ENCODE measurements at regions not wholly inside any gene's neighbourhood (a gene's known extent, or its start where the extent isn't known, plus 50 kb on each side); places are given as distances from the start of the nearest gene placed in this dataset.

DNA sequence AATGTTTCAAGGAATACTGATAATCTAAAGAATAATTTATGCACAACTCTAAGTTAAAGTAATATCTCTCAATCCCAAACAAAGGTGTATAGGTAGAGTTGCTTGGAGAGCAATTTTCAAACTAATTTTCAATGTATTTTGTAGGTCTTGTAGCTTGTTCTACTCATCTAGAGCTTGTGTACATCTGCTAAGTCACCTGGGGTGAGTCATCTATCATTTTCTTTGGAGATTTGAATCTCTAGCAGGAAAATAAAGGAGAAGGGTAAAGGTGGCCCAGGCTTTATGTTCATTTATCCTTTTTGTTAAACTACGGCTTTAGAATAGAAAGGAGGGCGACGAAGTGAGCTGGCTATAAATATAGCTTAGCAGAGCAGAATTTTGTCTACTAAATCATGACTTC lies 76.8 kb upstream of the THUMPD2 start:
- Mint-ChIP-seq H3K4me1 (ENCODE audit: low read depth) (no peaks in the 10 kb centered on the region), H3K36me3 (no peaks in the 10 kb centered on the region), H3K4me3 (no peak overlapping the region), H3K27me3 (peaks cover 8% of the 10 kb centered on the region), H3K9me3 (no peaks in the 10 kb centered on the region), H3K27ac (no peak overlapping the region)
- intact Hi-C loops (cut with micrococcal nuclease): no loop called here
- ChIA-PET POLR2A (no interaction called here), CTCF (interaction anchor here (1.1 kb wide), 1 partner anchor 18 kb away, joined by 4 read pairs; no protein-coding TSS in a partner anchor)
- DNase-seq: no peak

DNA sequence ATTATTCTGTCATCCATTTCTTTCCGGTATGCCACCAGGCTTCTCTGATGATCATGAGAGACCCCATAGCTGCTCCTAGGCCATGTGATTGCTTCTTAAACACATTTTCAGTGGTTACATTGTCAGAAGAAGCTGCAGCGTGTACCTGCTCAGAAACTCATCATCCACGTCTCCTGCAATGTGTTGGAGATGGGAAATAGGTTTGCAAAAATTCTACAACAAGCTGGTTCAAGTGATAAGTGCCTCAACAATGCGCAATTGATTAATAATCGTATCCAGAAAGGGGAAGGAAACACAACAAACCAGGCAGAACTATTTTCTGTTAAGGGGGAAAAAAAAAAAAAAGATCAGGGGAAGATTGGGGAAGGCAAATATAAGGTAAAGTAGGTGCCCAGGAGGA lies 75.7 kb upstream of the THUMPD2 start:
- Mint-ChIP-seq H3K36me3 (no peaks in the 10 kb centered on the region), H3K4me1 (ENCODE audit: low read depth) (no peaks in the 10 kb centered on the region), H3K4me3 (no peak overlapping the region), H3K27me3 (peaks cover 13% of the 10 kb centered on the region), H3K9me3 (no peaks in the 10 kb centered on the region), H3K27ac (no peak overlapping the region)
- intact Hi-C loops (cut with micrococcal nuclease): no loop called here
- CTCF ChIA-PET: interaction anchor here (1.1 kb wide), 1 partner anchor 17 kb away, joined by 4 read pairs; no protein-coding TSS in a partner anchor
- DNase-seq: no peak
- POLR2A ChIA-PET: no interaction called here

DNA sequence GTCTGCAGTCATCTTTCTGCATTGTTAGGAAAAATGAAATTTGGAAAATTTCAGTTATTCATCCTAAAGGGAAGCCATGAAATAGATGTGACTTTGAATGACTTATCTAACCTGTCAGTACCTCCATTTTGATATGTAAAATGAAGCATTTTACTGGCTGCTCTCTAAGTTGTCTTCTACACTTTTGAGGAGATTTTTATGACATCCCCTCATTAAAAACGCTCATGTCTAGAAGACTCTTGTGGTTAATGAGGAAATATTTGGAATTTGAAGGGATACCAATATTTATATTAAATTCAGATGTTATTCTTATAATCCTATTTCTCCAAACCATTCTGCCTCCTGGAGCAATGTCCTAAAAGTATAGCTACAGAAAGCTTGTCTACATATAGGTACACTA lies 73.8 kb upstream of the THUMPD2 start:
- ChIA-PET POLR2A (no interaction called here), CTCF (interaction anchor here (1.6 kb wide), 1 partner anchor 15 kb away, joined by 6 read pairs; no protein-coding TSS in a partner anchor)
- Mint-ChIP-seq H3K27ac (no peak overlapping the region), H3K9me3 (no peaks in the 10 kb centered on the region), H3K4me1 (ENCODE audit: low read depth) (no peaks in the 10 kb centered on the region), H3K27me3 (peaks cover 13% of the 10 kb centered on the region), H3K36me3 (no peaks in the 10 kb centered on the region), H3K4me3 (no peak overlapping the region)
- intact Hi-C loops (cut with micrococcal nuclease): no loop called here
- no peak for DNase-seq

DNA sequence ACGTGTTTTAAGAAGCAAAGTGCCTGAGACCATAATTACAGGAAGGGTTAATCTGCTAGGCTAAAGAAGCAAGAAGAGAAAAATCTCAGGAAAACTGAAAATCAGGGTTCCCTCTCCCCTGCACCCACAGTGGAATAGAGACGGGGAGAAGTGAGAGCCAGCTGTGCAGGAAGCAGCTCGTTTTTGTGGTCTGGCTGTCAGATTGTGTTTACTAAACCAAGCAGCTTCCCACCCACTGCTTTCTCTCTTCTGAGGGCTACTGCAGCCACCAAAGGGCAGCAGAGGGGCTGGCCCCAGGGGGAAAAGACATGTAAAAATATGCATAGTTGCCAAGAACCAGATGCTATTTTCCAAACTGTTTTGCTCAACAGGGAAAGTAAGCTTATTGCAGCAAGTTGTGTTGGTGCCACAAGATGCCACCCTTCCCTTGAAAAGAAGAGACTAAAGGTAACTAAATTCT lies 72.6 kb upstream of the THUMPD2 start:
- H3K4me1 Mint-ChIP-seq (ENCODE audit: low read depth): no peaks in the 10 kb centered on the region
- no peak for DNase-seq
- POLR2A ChIA-PET: no interaction called here
- H3K27me3 Mint-ChIP-seq: peaks cover 13% of the 10 kb centered on the region
- H3K4me3 Mint-ChIP-seq: no peak overlapping the region
- H3K36me3 Mint-ChIP-seq: no peaks in the 10 kb centered on the region
- CTCF ChIA-PET: interaction anchor here (1.6 kb wide), 1 partner anchor 14 kb away, joined by 6 read pairs; no protein-coding TSS in a partner anchor
- no peaks in the 10 kb centered on the region for H3K9me3 Mint-ChIP-seq
- intact Hi-C loops (cut with micrococcal nuclease): no loop called here
- H3K27ac Mint-ChIP-seq: no peak overlapping the region

DNA sequence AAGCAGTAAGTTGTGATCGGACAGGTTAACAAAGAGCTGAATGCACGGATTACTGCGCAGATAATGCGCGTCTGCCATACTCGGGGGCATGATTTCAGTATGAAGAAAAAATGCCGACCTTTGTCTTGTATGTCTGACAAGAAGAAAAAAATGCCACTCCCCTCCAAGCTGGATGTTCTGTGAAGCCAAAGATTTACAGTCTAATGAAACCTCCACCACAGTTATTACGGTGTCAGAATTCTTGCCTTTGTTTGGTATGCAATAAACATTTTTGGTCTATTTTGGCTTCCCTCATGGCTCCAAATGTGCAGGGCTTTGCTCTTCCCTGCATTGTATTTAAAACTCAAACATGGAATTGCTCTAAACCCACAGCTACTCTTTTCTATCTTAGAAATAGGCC lies 72.2 kb upstream of the THUMPD2 start:
- Mint-ChIP-seq H3K4me3 (no peak overlapping the region), H3K36me3 (no peaks in the 10 kb centered on the region), H3K27me3 (peaks cover 12% of the 10 kb centered on the region), H3K27ac (no peak overlapping the region), H3K4me1 (ENCODE audit: low read depth) (no peaks in the 10 kb centered on the region), H3K9me3 (no peaks in the 10 kb centered on the region)
- intact Hi-C loops (cut with micrococcal nuclease): no loop called here
- no peak for DNase-seq
- ChIA-PET POLR2A (no interaction called here), CTCF (interaction anchor here (1.6 kb wide), 1 partner anchor 14 kb away, joined by 6 read pairs; no protein-coding TSS in a partner anchor)

DNA sequence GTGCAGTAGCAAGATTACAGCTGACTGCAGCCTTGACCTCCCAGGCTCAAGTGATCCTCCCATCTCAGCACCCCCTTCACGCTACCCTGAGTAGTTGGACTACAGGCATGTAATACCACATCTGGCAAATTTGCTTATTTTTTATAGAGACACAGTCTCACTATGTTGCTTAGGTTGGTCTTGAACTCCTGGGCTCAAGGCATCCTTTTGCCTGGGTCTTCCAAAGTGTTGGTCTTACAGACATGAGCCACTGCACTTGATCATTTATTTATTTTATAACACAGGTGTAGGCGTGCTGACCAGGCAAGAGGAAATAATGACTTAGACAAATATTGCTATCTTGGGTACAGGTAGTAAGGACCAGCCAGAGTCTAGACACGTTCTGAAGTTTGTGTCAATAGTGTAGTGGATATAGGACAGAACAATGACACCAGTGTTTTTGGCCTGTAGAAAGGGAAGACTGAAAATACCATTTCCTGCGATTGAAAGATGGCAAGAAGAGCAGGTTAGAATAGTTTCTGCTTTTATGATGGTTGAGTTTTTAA lies 71.0 kb upstream of the THUMPD2 start:
- H3K27me3 Mint-ChIP-seq: peaks cover 17% of the 10 kb centered on the region
- CTCF ChIA-PET: no interaction called here
- H3K9me3 Mint-ChIP-seq: no peaks in the 10 kb centered on the region
- H3K4me1 Mint-ChIP-seq (ENCODE audit: low read depth): no peaks in the 10 kb centered on the region
- POLR2A ChIA-PET: no interaction called here
- H3K27ac Mint-ChIP-seq: no peak overlapping the region
- DNase-seq: no peak
- intact Hi-C loops (cut with micrococcal nuclease): no loop called here
- no peak overlapping the region for H3K4me3 Mint-ChIP-seq
- H3K36me3 Mint-ChIP-seq: no peaks in the 10 kb centered on the region

DNA sequence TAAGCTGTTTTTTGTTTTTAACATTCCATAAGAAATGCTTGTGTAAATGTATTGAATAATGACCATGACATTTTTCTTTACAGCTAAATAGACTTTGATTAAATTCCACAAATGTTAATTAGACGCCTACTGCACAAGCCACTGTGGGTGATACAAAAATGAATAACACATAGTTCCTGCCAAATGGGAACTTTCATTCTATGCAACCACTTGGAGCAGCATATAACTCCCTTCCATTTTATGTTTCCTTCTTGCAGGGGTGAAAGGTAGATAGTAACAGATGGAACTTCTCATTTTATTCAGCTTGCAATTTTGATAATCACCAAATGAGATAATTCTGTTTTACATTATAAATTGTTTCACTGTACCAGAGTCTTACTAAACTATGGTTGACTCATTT lies 70.0 kb upstream of the THUMPD2 start:
- H3K4me1 Mint-ChIP-seq (ENCODE audit: low read depth): no peaks in the 10 kb centered on the region
- POLR2A ChIA-PET: no interaction called here
- CTCF ChIA-PET: interaction anchor here (0.6 kb wide), 1 partner anchor 34 kb away, joined by 3 read pairs; no protein-coding TSS in a partner anchor

DNA sequence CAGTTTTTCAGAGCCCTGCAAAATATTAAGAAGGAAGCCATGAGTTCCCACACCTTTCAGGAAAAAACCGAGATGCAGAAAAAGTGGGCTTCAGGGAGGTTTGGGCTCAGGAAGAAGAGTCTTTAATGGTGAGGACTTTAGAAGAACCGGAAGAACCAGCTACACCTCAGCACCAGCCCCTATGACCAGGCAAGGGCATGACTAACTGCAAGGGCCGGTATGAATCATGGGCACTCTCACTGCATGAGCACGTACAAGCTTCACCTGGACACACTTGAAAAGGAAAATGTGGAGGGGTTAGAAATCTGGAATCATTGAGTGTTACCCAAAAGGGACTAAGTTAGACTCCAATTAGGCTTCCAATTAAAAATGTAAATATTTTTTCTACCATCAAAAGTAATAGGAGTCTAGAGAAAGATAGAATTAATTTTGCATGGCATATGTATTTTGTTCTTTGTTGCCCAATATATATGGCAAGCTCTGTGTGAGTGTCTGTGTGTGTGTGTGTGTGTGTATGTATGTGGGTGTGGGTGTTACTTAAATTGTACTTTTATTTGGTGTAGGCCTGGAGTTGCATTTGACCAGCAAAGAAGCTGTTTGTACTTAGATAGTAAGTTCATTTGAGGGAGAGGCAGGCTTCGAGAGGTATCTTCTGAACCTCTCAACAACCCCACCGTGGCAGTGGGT lies 66.5 kb upstream of the THUMPD2 start:
- no peaks in the 10 kb centered on the region for H3K4me1 Mint-ChIP-seq (ENCODE audit: low read depth)
- no peak overlapping the region for H3K27ac Mint-ChIP-seq
- CTCF ChIA-PET: interaction anchor here (0.6 to 1.7 kb wide), 2 partner anchors 8 to 435 kb away, joined by 3 to 7 read pairs; no protein-coding TSS in a partner anchor

More for the DNA sequence above, 70.0 kb upstream of the THUMPD2 start:
- Mint-ChIP-seq H3K27me3 (peaks cover 20% of the 10 kb centered on the region), H3K4me3 (no peak overlapping the region), H3K27ac (no peak overlapping the region), H3K9me3 (no peaks in the 10 kb centered on the region), H3K36me3 (no peaks in the 10 kb centered on the region)
- DNase-seq: no peak
- intact Hi-C loops (cut with micrococcal nuclease): no loop called here

DNA sequence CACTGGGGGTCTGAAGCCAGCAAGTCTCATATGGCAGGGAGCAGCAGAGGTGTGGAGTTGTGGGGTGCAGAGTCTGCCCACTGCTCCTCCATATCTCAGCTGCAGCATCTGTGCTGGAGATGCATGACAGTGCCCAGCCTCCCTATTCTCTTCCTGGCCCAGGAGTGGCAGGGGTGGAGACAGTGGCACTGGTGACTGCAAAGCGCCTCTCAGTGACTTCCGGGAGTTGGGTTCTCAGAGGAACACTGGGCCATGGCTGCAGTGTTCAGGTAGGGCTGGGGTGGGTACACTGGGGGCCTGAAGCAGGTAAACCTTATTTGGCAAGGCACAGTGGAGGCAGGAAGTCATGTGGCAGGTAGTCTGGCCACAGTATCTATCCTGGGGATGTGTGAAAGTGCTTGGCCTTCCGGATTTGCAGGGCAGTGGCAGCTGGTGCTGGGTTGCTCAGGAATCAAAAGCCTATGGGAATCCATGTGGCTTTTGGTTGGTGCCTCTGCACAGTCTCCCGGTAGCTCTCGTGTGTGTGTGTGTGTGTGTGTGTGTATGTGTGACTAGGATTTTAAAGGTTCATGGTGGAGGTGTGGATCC lies 60.3 kb upstream of the THUMPD2 start:
- ChIA-PET POLR2A (no interaction called here), CTCF (interaction anchor here (0.8 kb wide), 1 partner anchor 340 kb away, joined by 3 read pairs; no protein-coding TSS in a partner anchor)
- H3K27me3 Mint-ChIP-seq: peaks cover 14% of the 10 kb centered on the region
- DNase-seq: no peak
- peaks cover 20% of the 10 kb centered on the region for H3K9me3 Mint-ChIP-seq
- H3K36me3 Mint-ChIP-seq: no peaks in the 10 kb centered on the region
- H3K27ac Mint-ChIP-seq: no peak overlapping the region
- no peak overlapping the region for H3K4me3 Mint-ChIP-seq
- intact Hi-C loops (cut with micrococcal nuclease): no loop called here
- H3K4me1 Mint-ChIP-seq (ENCODE audit: low read depth): no peaks in the 10 kb centered on the region

More for the DNA sequence above, 66.5 kb upstream of the THUMPD2 start:
- DNase-seq: no peak
- peaks cover 17% of the 10 kb centered on the region for H3K27me3 Mint-ChIP-seq
- POLR2A ChIA-PET: no interaction called here
- H3K4me3 Mint-ChIP-seq: no peak overlapping the region
- intact Hi-C loops (cut with micrococcal nuclease): no loop called here
- H3K36me3 Mint-ChIP-seq: no peaks in the 10 kb centered on the region
- H3K9me3 Mint-ChIP-seq: no peaks in the 10 kb centered on the region

DNA sequence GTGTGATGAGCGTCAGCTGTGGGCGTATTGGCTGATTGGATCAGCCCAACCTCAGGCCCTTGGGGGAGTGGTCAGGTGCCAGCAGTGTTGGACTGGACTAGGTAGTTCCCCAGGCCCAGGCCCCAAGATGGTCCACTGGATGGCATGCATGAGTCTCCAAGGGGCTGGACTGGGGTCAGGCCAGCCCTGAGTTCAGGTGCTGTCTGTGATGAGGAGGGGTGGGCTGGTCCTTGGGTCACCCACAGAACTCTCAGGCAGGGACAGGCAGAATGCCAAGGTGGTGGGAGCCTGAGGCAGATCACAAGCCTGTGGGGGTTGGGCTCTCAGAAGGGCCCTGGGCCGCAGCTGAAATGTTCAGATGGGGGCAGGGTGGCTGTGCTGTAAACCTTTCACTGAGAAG lies 59.5 kb upstream of the THUMPD2 start:
- no peaks in the 10 kb centered on the region for H3K4me1 Mint-ChIP-seq (ENCODE audit: low read depth)
- no peaks in the 10 kb centered on the region for H3K36me3 Mint-ChIP-seq
- H3K9me3 Mint-ChIP-seq: peaks cover 20% of the 10 kb centered on the region
- ChIA-PET POLR2A (no interaction called here), CTCF (interaction anchor here (1.1 to 1.4 kb wide), 3 partner anchors 17 to 28 kb away, joined by 3 to 4 read pairs (median 3); no protein-coding TSS in a partner anchor)
- no peak for DNase-seq
- peaks cover 11% of the 10 kb centered on the region for H3K27me3 Mint-ChIP-seq
- no peak overlapping the region for H3K27ac Mint-ChIP-seq
- no peak overlapping the region for H3K4me3 Mint-ChIP-seq
- intact Hi-C loops (cut with micrococcal nuclease): no loop called here

DNA sequence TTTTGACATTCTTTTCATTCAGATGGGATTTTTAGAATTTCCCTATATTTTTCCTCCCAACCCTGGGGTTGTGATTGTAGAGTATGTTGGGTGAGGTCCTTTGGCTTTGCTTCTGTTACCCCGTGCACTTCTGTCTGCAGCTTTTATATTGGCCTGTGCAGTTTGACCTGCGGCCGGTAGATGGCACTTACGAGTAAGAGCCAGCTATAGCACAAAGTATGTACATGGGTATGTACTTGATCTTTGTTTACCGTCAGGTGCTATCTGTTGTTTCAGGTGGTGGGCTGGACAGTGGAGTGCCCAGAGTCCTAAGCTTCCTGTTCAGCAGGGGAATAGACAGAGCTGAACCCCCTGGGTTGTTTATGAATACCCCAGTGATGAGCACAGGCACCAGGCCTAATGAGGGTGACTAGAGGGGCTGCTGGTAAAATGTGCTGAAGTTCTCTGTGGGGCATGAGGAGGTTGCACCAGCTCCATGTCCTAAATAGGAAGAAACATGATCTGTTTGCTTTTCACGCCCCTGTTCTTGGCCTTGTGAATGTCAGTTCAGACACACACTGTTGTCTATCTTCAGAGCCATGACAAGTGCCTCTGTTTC lies 58.9 kb upstream of the THUMPD2 start:
- intact Hi-C loops (cut with micrococcal nuclease): no loop called here
- DNase-seq: peak; percentile 22
- Mint-ChIP-seq H3K36me3 (no peaks in the 10 kb centered on the region), H3K27me3 (peaks cover 11% of the 10 kb centered on the region), H3K27ac (no peak overlapping the region), H3K9me3 (peaks cover 20% of the 10 kb centered on the region), H3K4me1 (ENCODE audit: low read depth) (no peaks in the 10 kb centered on the region), H3K4me3 (no peak overlapping the region)
- CTCF ChIA-PET: interaction anchor here (0.7 to 1.4 kb wide), 7 partner anchors 9 to 1406 kb away, joined by 3 to 7 read pairs (median 3); no protein-coding TSS in a partner anchor
- POLR2A ChIA-PET: no interaction called here

DNA sequence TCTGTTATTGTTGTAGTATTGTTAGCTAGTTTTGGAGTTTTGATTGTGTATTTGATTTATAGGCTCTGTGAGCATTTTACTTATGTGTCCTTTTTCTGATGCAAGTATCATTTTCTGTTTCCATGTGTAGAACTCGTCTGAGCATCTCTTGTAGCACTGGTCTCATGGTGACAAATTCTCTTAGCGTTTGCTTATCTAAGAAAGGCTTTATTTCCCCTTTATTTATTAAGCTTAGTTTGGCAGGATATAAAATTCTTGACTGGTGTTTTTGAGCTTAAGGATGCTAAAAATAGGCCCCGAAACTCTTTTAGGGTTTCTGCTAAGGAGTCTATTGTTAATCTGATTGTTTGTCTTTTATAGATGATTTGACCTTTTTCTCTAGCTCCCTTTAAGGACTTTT lies 57.6 kb upstream of the THUMPD2 start:
- ChIA-PET POLR2A (no interaction called here), CTCF (no interaction called here)
- no peak for DNase-seq
- Mint-ChIP-seq H3K4me3 (no peak overlapping the region), H3K27ac (no peak overlapping the region), H3K27me3 (peaks cover 8% of the 10 kb centered on the region), H3K9me3 (peaks cover 20% of the 10 kb centered on the region), H3K36me3 (no peaks in the 10 kb centered on the region), H3K4me1 (ENCODE audit: low read depth) (no peaks in the 10 kb centered on the region)
- intact Hi-C loops (cut with micrococcal nuclease): no loop called here

Measured in activated CD4-positive, alpha-beta memory T cell treated with anti-CD3 and anti-CD28 coated beads for 36 hours (primary cell).